ENCODE measurements at regions not wholly inside any gene's neighbourhood (a gene's known extent, or its start where the extent isn't known, plus 50 kb on each side); places are given as distances from the start of the nearest gene placed in this dataset.

DNA sequence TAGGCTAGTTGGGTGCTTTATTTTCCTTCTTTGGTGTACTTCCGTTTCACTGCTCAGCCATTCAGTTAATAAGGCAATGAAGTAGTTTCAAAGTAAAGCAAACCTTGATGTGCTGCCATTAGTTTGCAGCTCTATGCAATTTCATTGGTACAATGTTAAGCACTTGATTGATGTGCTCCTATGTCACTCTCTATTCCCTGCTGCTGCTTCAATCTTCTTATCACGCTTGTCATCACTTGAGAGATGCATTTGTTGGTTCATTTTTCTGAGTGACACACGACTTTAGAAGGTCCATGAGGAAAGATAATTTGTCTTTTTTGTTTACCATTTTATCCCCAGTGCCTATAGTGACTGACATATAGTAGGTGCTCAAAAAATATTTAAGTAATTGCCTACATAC, 871.0 kb upstream of the PABPC4L start:
- no peaks in the 10 kb centered on the region for H3K27me3 ChIP-seq (replicated peaks; ENCODE audit: insufficient read depth)
- no peak overlapping the region for H3K27ac ChIP-seq
- TF ChIP-seq, protein P1, sequence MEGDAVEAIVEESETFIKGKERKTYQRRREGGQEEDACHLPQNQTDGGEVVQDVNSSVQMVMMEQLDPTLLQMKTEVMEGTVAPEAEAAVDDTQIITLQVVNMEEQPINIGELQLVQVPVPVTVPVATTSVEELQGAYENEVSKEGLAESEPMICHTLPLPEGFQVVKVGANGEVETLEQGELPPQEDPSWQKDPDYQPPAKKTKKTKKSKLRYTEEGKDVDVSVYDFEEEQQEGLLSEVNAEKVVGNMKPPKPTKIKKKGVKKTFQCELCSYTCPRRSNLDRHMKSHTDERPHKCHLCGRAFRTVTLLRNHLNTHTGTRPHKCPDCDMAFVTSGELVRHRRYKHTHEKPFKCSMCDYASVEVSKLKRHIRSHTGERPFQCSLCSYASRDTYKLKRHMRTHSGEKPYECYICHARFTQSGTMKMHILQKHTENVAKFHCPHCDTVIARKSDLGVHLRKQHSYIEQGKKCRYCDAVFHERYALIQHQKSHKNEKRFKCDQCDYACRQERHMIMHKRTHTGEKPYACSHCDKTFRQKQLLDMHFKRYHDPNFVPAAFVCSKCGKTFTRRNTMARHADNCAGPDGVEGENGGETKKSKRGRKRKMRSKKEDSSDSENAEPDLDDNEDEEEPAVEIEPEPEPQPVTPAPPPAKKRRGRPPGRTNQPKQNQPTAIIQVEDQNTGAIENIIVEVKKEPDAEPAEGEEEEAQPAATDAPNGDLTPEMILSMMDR (IDR thresholded peaks at IDR 0.05): no peak
- no peak overlapping the region for H3K4me3 ChIP-seq
- no peaks in the 10 kb centered on the region for H3K4me1 ChIP-seq (ENCODE audit: control insufficient read depth in 1 of 2, low read depth in 2 of 2)
- H3K36me3 ChIP-seq: no peaks in the 10 kb centered on the region
- no peaks in the 10 kb centered on the region for H3K9me3 ChIP-seq
- ATAC-seq (ENCODE audit: insufficient number of reproducible peaks, low FRiP score, low read depth): no peak
- DNase-seq (ENCODE audit: low spot score): no peak

DNA sequence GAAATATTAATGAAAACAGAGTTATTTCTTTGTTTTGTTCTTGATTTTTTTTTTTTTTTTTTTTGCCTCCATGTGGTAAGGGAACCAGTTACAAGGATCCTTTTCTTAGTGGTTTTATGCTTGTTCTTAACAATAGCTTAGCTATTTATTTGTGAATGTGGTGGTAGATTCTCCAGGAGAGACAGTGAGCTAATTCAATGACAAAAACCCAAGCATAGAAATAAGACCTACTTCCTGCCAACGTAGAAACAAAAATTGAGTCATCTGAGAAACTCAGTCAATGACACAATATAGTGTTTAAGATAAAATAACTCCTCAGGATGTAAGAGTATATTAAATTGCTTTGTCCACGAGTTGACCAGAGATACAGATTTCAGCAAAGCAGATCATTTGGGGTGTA, 863.8 kb upstream of the PABPC4L start:
- ATAC-seq (ENCODE audit: insufficient number of reproducible peaks, low FRiP score, low read depth) (no peak), DNase-seq (ENCODE audit: low spot score) (no peak)
- Histone ChIP-seq H3K4me3 (no peak overlapping the region), H3K27ac (no peak overlapping the region), H3K4me1 (ENCODE audit: control insufficient read depth in 1 of 2, low read depth in 2 of 2) (no peaks in the 10 kb centered on the region), H3K27me3 (replicated peaks; ENCODE audit: insufficient read depth) (no peaks in the 10 kb centered on the region), H3K36me3 (no peaks in the 10 kb centered on the region), H3K9me3 (no peaks in the 10 kb centered on the region)
- TF ChIP-seq, protein P1 (IDR thresholded peaks at IDR 0.05): no peak

DNA sequence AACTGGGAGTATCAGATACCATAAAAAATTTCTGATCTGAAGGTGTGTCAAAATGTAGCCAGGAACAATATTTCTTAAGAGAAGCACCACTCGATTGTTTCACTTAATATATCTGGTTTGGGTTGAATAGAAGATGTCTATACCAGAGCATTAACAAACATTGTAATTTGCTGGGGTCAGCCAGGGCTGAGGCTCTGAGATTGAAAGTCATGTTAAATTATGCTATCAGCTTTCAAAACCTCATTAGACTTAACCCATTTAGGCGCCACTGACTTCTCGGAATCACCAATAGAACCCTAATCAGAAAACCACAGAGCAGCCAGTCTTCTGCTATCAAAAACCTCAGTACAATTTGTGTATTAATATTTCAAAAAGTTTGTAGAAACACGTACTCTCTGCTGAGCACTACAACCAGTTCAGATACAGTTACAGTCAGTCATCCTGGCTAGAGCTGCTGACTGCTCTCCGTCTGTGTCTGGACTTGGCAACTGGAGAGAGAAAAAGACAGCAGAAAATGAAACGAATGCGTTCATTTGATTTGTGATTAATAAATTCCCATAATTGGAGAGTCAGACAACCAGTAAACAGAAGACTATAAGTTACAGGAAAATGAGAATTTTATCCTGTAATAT, 848.6 kb upstream of the PABPC4L start:
- TF ChIP-seq, protein P1 (IDR thresholded peaks at IDR 0.05): no peak

DNA sequence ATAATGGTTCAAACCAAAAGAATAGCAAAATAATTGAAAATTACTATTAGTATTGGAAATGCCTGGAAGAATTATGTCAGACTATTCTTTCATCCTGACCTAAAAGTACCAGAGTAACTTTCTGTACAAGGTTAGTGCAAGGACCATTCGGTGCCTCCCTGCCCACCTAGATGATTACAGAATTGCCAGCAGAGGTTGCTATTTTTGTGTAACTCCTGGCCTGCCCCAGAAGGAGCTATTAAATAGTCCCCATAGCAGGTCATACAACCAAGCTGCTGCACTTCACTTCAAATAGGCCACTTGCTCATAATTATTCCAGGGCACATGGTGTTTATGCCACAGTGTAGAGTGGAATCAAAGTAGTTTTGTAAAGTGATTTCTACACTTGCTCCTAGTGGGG, 831.1 kb upstream of the PABPC4L start:
- Histone ChIP-seq H3K27me3 (replicated peaks; ENCODE audit: insufficient read depth) (peaks cover 5% of the 10 kb centered on the region), H3K27ac (no peak overlapping the region)

More for the DNA sequence above, 848.6 kb upstream of the PABPC4L start:
- H3K4me1 ChIP-seq (ENCODE audit: control insufficient read depth in 1 of 2, low read depth in 2 of 2): no peaks in the 10 kb centered on the region
- no peak for ATAC-seq (ENCODE audit: insufficient number of reproducible peaks, low FRiP score, low read depth)
- no peaks in the 10 kb centered on the region for H3K36me3 ChIP-seq
- H3K27ac ChIP-seq: no peak overlapping the region
- no peak overlapping the region for H3K4me3 ChIP-seq
- no peaks in the 10 kb centered on the region for H3K9me3 ChIP-seq
- no peak for DNase-seq (ENCODE audit: low spot score)
- no peaks in the 10 kb centered on the region for H3K27me3 ChIP-seq (replicated peaks; ENCODE audit: insufficient read depth)

DNA sequence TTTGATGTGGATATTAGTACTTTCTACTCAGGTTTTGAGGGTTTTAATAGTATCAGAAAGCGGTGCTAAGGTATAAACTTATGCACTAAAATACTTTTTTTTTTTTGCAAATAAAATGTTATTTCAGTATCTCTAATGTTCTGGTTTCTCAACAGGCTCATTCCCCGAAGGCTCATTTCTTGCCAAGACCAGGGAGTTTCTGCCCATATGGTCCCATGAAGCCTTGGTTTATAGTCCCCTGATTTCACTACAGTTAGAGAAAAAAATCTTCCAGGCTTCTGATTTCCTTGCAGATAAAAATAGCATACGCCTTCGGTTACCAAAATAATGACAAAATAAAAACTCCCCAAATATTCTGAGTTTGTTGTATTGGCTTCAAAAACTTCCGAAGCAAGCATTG, 814.2 kb upstream of the PABPC4L start:
- Histone ChIP-seq H3K4me1 (ENCODE audit: control insufficient read depth in 1 of 2, low read depth in 2 of 2) (no peaks in the 10 kb centered on the region), H3K4me3 (no peak overlapping the region), H3K36me3 (no peaks in the 10 kb centered on the region), H3K27ac (no peak overlapping the region), H3K9me3 (no peaks in the 10 kb centered on the region), H3K27me3 (replicated peaks; ENCODE audit: insufficient read depth) (no peaks in the 10 kb centered on the region)
- DNase-seq (ENCODE audit: low spot score) (no peak), ATAC-seq (ENCODE audit: insufficient number of reproducible peaks, low FRiP score, low read depth) (no peak)
- TF ChIP-seq, protein P1 (IDR thresholded peaks at IDR 0.05): no peak

More for the DNA sequence above, 831.1 kb upstream of the PABPC4L start:
- DNase-seq (ENCODE audit: low spot score) (no peak), ATAC-seq (ENCODE audit: insufficient number of reproducible peaks, low FRiP score, low read depth) (no peak)
- TF ChIP-seq, protein P1 (IDR thresholded peaks at IDR 0.05): no peak
- H3K4me1 ChIP-seq (ENCODE audit: control insufficient read depth in 1 of 2, low read depth in 2 of 2): no peaks in the 10 kb centered on the region
- H3K36me3 ChIP-seq: no peaks in the 10 kb centered on the region
- H3K4me3 ChIP-seq: no peak overlapping the region
- no peaks in the 10 kb centered on the region for H3K9me3 ChIP-seq
